Gastroesophageal sphincter (tissue), 3 donors: ENCODE measurements at regions not wholly inside any gene's neighbourhood (a gene's known extent, or its start where the extent isn't known, plus 50 kb on each side); places are given as distances from the start of the nearest gene placed in this dataset.

Experiments
- EP300 ChIP-seq: sonication (generic); formaldehyde crosslinking; IDR thresholded peaks from one replicate; pipeline ENCODE4 v1.6.1; 2017; ENCODE audit warnings: antibody characterized with exemption, mild to moderate bottlenecking
- POLR2A ChIP-seq, 2 donors: fragments of 450-650 bp; IDR thresholded peaks; one replicate each; pipeline ENCODE4 v1.6.1; 2017; ENCODE audit warnings: antibody characterized with exemption in 2 of 2, mild to moderate bottlenecking in 2 of 2, moderate library complexity in 1 of 2
- POLR2AphosphoS5 ChIP-seq: sonication (generic); formaldehyde crosslinking; IDR thresholded peaks from one replicate; pipeline ENCODE4 v1.6.1; 2017; ENCODE audit warnings: antibody characterized with exemption
- TF ChIP-seq, protein P1 (sequence below), 4 experiments: fragments of 200-600 bp in 2 of 4; fragments of 450-650 bp in 2 of 4; sonication (generic) in 1 of 4; IDR thresholded peaks; one replicate each; pipeline ENCODE4 v1.5.1; 2017 to 2019; ENCODE audit warnings: antibody characterized with exemption in 4 of 4, mild to moderate bottlenecking in 2 of 4, moderate library complexity in 2 of 4

DNA sequence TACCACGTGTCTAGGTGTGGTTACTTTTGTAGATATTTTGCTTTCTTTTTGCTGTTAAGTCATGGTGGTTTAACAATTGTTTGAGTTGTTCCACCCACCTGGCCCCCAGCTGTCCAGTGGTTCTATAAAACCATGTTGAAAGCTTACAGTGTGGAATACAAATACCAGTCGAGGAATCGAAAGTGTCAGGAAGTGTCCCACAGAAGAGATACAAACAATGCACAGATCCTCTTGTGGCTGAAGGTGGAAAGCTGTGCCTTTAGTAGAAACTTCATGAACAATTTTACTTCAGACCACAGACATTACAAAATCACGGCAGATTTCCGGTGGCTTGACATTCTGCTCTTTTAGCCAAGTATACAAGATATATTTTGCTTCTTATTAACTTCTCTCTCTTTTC lies 782.4 kb upstream of the SOX9 start:
- TF ChIP-seq, protein P1, sequence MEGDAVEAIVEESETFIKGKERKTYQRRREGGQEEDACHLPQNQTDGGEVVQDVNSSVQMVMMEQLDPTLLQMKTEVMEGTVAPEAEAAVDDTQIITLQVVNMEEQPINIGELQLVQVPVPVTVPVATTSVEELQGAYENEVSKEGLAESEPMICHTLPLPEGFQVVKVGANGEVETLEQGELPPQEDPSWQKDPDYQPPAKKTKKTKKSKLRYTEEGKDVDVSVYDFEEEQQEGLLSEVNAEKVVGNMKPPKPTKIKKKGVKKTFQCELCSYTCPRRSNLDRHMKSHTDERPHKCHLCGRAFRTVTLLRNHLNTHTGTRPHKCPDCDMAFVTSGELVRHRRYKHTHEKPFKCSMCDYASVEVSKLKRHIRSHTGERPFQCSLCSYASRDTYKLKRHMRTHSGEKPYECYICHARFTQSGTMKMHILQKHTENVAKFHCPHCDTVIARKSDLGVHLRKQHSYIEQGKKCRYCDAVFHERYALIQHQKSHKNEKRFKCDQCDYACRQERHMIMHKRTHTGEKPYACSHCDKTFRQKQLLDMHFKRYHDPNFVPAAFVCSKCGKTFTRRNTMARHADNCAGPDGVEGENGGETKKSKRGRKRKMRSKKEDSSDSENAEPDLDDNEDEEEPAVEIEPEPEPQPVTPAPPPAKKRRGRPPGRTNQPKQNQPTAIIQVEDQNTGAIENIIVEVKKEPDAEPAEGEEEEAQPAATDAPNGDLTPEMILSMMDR (IDR thresholded peaks at IDR 0.05): no peak
- TF ChIP-seq POLR2AphosphoS5 (no peak), POLR2A (IDR thresholded peaks at IDR 0.05) (no peak), EP300 (no peak)
